Endodermal cell (in vitro differentiated cells): ENCODE measurements at regions not wholly inside any gene's neighbourhood (a gene's known extent, or its start where the extent isn't known, plus 50 kb on each side); places are given as distances from the start of the nearest gene placed in this dataset.

Experiments
- DNase-seq: peaks from one replicate; pipeline ENCODE4 v3.0.0-alpha.2; 2017
- H3K27ac ChIP-seq: 2 replicates; pipeline ENCODE4 v1.5.1; 2013; ENCODE audit warnings: mild to moderate bottlenecking, low read depth, low read length, moderate library complexity
- H3K27me3 ChIP-seq: 2 replicates; pipeline ENCODE4 v1.6.1; 2013; ENCODE audit warnings: mild to moderate bottlenecking, low read length, moderate library complexity; ENCODE audit not compliant: insufficient read depth, control insufficient read depth, poor library complexity, severe bottlenecking
- H3K36me3 ChIP-seq: 2 replicates; pipeline ENCODE4 v1.7.0; 2013; ENCODE audit warnings: mild to moderate bottlenecking, low read length, moderate library complexity; ENCODE audit not compliant: control insufficient read depth, insufficient read depth
- H3K4me1 ChIP-seq: one replicate; pipeline ENCODE4 v1.7.0; 2013; ENCODE audit warnings: low read length; ENCODE audit not compliant: control insufficient read depth, insufficient read depth
- H3K4me3 ChIP-seq: 2 replicates; pipeline ENCODE4 v1.5.1; 2013; ENCODE audit warnings: mild to moderate bottlenecking, low read length, moderate library complexity
- H3K9ac ChIP-seq: 2 replicates; pipeline ENCODE4 v1.6.1; 2013; ENCODE audit warnings: mild to moderate bottlenecking, low read length, moderate library complexity; ENCODE audit not compliant: poor library complexity, severe bottlenecking; ENCODE audit errors: extremely low read depth
- H3K9me3 ChIP-seq: 2 replicates; pipeline ENCODE4 v1.6.1; 2013; ENCODE audit warnings: mild to moderate bottlenecking, low read length, moderate library complexity; ENCODE audit not compliant: control insufficient read depth
- H3K27ac Mint-ChIP-seq: 2 replicates; pipeline ENCODE4 v1.8.0; 2020; ENCODE audit warnings: mixed read lengths
- H3K27me3 Mint-ChIP-seq: 2 replicates; pipeline ENCODE4 v1.8.0; 2021; ENCODE audit warnings: mild to moderate bottlenecking, mixed read lengths; ENCODE audit not compliant: insufficient read depth
- H3K36me3 Mint-ChIP-seq: 2 replicates; pipeline ENCODE4 v1.8.0; 2020; ENCODE audit warnings: low read depth, mixed read lengths
- H3K4me1 Mint-ChIP-seq: 2 replicates; pipeline ENCODE4 v1.8.0; 2020; ENCODE audit warnings: mixed read lengths
- H3K4me3 Mint-ChIP-seq: 2 replicates; pipeline ENCODE4 v1.8.0; 2020; ENCODE audit warnings: mild to moderate bottlenecking, moderate library complexity, mixed read lengths
- H3K9me3 Mint-ChIP-seq: 2 replicates; pipeline ENCODE4 v1.8.0; 2020; ENCODE audit warnings: mild to moderate bottlenecking, mixed read lengths
- CTCF ChIP-seq: fragments of 200-600 bp; sonication (generic); conservative IDR thresholded peaks from 2 replicates; pipeline ENCODE4 v1.5.0; 2021; ENCODE audit warnings: antibody characterized with exemption, mild to moderate bottlenecking
- WGBS, 2 experiments: methylation state at CpG; one replicate each; pipeline versions ENCODE4 v1.1.5 to v1.1.7; 2013; ENCODE audit warnings: missing lambda C conversion rate in 2 of 2, mixed read lengths in 1 of 2; ENCODE audit not compliant: insufficient coverage in 1 of 2, insufficient read length in 1 of 2; 5-methylcytosine and 5-hydroxymethylcytosine counted together

GRCh38 chr14:46198676-46199075 is 452.9 kb downstream of the RPL10L start:
- Mint-ChIP-seq H3K27me3 (no peaks in the 10 kb centered on the region), H3K4me3 (no peak overlapping the region), H3K4me1 (no peaks in the 10 kb centered on the region), H3K36me3 (no peaks in the 10 kb centered on the region), H3K9me3 (no peaks in the 10 kb centered on the region), H3K27ac (no peak overlapping the region)
- Histone ChIP-seq H3K36me3 (no peaks in the 10 kb centered on the region), H3K4me3 (no peak overlapping the region), H3K27me3 (no peaks in the 10 kb centered on the region), H3K27ac (no peak overlapping the region), H3K4me1 (no peaks in the 10 kb centered on the region), H3K9me3 (no peaks in the 10 kb centered on the region), H3K9ac (no peak overlapping the region)
- no peak for TF ChIP-seq CTCF
- DNase-seq = no peak
- WGBS, 2 experiments = 83 to 94% methylated on average over 1 to 2 of the region's 2 CpGs

GRCh38 chr14:46197856-46198255 is 453.7 kb downstream of the RPL10L start:
- no peak for DNase-seq
- 80 to 83% methylated on average over 1 to 4 of the region's 4 CpGs for WGBS, 2 experiments
- H3K4me3 ChIP-seq = no peak overlapping the region
- H3K27ac Mint-ChIP-seq = no peak overlapping the region
- H3K9ac ChIP-seq = no peak overlapping the region
- no peaks in the 10 kb centered on the region for H3K4me1 ChIP-seq
- no peak overlapping the region for H3K27ac ChIP-seq
- no peaks in the 10 kb centered on the region for H3K36me3 ChIP-seq
- no peaks in the 10 kb centered on the region for H3K27me3 ChIP-seq
- no peaks in the 10 kb centered on the region for H3K4me1 Mint-ChIP-seq
- no peak overlapping the region for H3K4me3 Mint-ChIP-seq
- no peaks in the 10 kb centered on the region for H3K9me3 Mint-ChIP-seq
- H3K36me3 Mint-ChIP-seq = no peaks in the 10 kb centered on the region
- no peaks in the 10 kb centered on the region for H3K27me3 Mint-ChIP-seq
- no peak for TF ChIP-seq CTCF
- H3K9me3 ChIP-seq = no peaks in the 10 kb centered on the region
